Inflammatory macrophage treated with lipopolysaccharide for 1 hour (primary cell): ENCODE measurements at regions not wholly inside any gene's neighbourhood (a gene's known extent, or its start where the extent isn't known, plus 50 kb on each side); places are given as distances from the start of the nearest gene placed in this dataset.

Experiments used
- DNase-seq, 2 donors: peaks; one replicate each; pipeline ENCODE4 v3.0.0-alpha.2; 2020 to 2022

GRCh38 chr14:51400139-51400538, 160.1 kb downstream of the TMX1 start:
- DNase-seq, result peak; percentile 34 to 55

GRCh38 chr14:51401272-51401671, 161.2 kb downstream of the TMX1 start:
- no peak for DNase-seq

GRCh38 chr14:51401756-51402155, 161.7 kb downstream of the TMX1 start:
- DNase-seq, result no peak

- DNase-seq, result no peak
Measured at GRCh38 chr14:51410897-51411296, 170.8 kb downstream of the TMX1 start.

GRCh38 chr14:51419685-51420084, 179.6 kb downstream of the TMX1 start:
- DNase-seq, result no peak

GRCh38 chr14:51422704-51423103, 182.7 kb downstream of the TMX1 start:
- no peak for DNase-seq

GRCh38 chr14:51424041-51424440, 184.0 kb downstream of the TMX1 start:
- no peak for DNase-seq

GRCh38 chr14:51424561-51425251, 184.7 kb downstream of the TMX1 start:
- no peak for DNase-seq

- DNase-seq, result no peak
Measured at GRCh38 chr14:51428981-51429380, 188.9 kb downstream of the TMX1 start.

- no peak for DNase-seq
Measured at GRCh38 chr14:51430079-51430478, 190.0 kb downstream of the TMX1 start.

GRCh38 chr14:51430633-51431032, 190.6 kb downstream of the TMX1 start:
- no peak for DNase-seq

GRCh38 chr14:51431033-51431709, 191.1 kb downstream of the TMX1 start:
- no peak for DNase-seq

GRCh38 chr14:51431741-51432140, 191.7 kb downstream of the TMX1 start:
- no peak for DNase-seq

GRCh38 chr14:51432302-51432948, 192.4 kb downstream of the TMX1 start:
- no peak for DNase-seq

- no peak for DNase-seq
Measured at GRCh38 chr14:51436630-51437029, 196.6 kb downstream of the TMX1 start.

- no peak for DNase-seq
Measured at GRCh38 chr14:51439896-51440295, 199.8 kb downstream of the TMX1 start.

- DNase-seq, result no peak
Measured at GRCh38 chr14:51441001-51441400, 201.0 kb downstream of the TMX1 start.

- no peak for DNase-seq
Measured at GRCh38 chr14:51442513-51443175, 202.6 kb downstream of the TMX1 start.

- DNase-seq, result no peak
Measured at GRCh38 chr14:51443195-51444018, 203.4 kb downstream of the TMX1 start.

GRCh38 chr14:51444353-51445000, 204.4 kb downstream of the TMX1 start:
- DNase-seq, result no peak

- no peak for DNase-seq
Measured at GRCh38 chr14:51445001-51445390, 204.9 kb downstream of the TMX1 start.

GRCh38 chr14:51446771-51447170, 204.9 kb upstream of the FRMD6 start:
- no peak for DNase-seq
